ENCODE measurements at regions not wholly inside any gene's neighbourhood (a gene's known extent, or its start where the extent isn't known, plus 50 kb on each side); places are given as distances from the start of the nearest gene placed in this dataset.
"Not testable (repeated sequence)": the region's sequence is repeated elsewhere in the genome, so short reads cannot be mapped to it uniquely, and the experiment has no call there.

- DNase-seq (ENCODE audit: low read depth in 2 of 2), result no peak
- no peak for TF ChIP-seq CTCF (IDR thresholded peaks at IDR 0.05; ENCODE audit: low read depth, low read length)
- no peak overlapping the region for H3K4me3 ChIP-seq (replicated peaks in 1 of 2; ENCODE audit: low read depth in 2 of 2, low read length in 2 of 2)
Observed at GRCh38 chr1:168833362-168833761, 104.4 kb upstream of the DPT start.

- TF ChIP-seq CTCF (IDR thresholded peaks at IDR 0.05; ENCODE audit: low read depth, low read length), result no peak
- H3K4me3 ChIP-seq (replicated peaks in 1 of 2; ENCODE audit: low read depth in 2 of 2, low read length in 2 of 2), result no peak overlapping the region
- DNase-seq (ENCODE audit: low read depth in 2 of 2), result no peak
Observed at GRCh38 chr1:168833801-168834224, 104.8 kb upstream of the DPT start.

- TF ChIP-seq CTCF (IDR thresholded peaks at IDR 0.05; ENCODE audit: low read depth, low read length), result no peak
- peak in 1 of 2 donors; percentile 21 for DNase-seq (ENCODE audit: low read depth in 2 of 2)
- no peak overlapping the region for H3K4me3 ChIP-seq (replicated peaks in 1 of 2; ENCODE audit: low read depth in 2 of 2, low read length in 2 of 2)
Observed at GRCh38 chr1:168834225-168834872, 105.3 kb upstream of the DPT start.

DNA sequence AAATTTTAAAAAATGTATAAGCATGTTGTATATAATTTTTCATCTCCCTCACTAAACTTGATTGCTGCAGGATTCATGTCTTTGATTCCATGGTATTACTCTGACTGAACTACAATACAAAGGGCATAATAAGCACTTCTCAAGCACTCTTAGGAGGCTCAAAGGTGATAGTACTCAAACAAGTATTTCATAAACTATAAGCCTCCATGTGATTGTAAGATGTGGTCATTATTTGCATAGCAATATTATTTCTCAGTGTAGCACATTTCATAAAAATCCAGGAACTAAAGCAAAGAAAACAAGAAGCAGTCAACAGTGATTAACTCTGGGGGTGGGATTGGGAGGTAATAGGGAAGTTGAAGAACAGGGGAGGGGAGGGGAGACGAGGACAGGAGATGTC is 106.2 kb upstream of the DPT start:
- no peak for TF ChIP-seq CTCF (IDR thresholded peaks at IDR 0.05; ENCODE audit: low read depth, low read length)
- no peak overlapping the region for H3K4me3 ChIP-seq (replicated peaks in 1 of 2; ENCODE audit: low read depth in 2 of 2, low read length in 2 of 2)
- DNase-seq (ENCODE audit: low read depth in 2 of 2), result no peak

- no peak overlapping the region for H3K4me3 ChIP-seq (replicated peaks in 1 of 2; ENCODE audit: low read depth in 2 of 2, low read length in 2 of 2)
- no peak for DNase-seq (ENCODE audit: low read depth in 2 of 2)
- no peak for TF ChIP-seq CTCF (IDR thresholded peaks at IDR 0.05; ENCODE audit: low read depth, low read length)
Observed at GRCh38 chr1:168835791-168836190, 106.8 kb upstream of the DPT start.

- no peak for DNase-seq (ENCODE audit: low read depth in 2 of 2)
- H3K4me3 ChIP-seq (replicated peaks in 1 of 2; ENCODE audit: low read depth in 2 of 2, low read length in 2 of 2), result no peak overlapping the region
- TF ChIP-seq CTCF (IDR thresholded peaks at IDR 0.05; ENCODE audit: low read depth, low read length), result no peak
Observed at GRCh38 chr1:168836469-168836868, 107.5 kb upstream of the DPT start.

GRCh38 chr1:168837230-168837629 is 108.2 kb upstream of the DPT start:
- H3K4me3 ChIP-seq (replicated peaks in 1 of 2; ENCODE audit: low read depth in 2 of 2, low read length in 2 of 2); DNase-seq (ENCODE audit: low read depth in 2 of 2): not testable (repeated sequence)

Measured in cardiac fibroblast (primary cell).